Cardiac muscle cell (in vitro differentiated cells and primary cell): ENCODE measurements at regions not wholly inside any gene's neighbourhood (a gene's known extent, or its start where the extent isn't known, plus 50 kb on each side); places are given as distances from the start of the nearest gene placed in this dataset.

Experiments
- DNase-seq, 2 donors: peaks; one replicate each; pipeline versions ENCODE4 v3.0.0 to v3.0.0-alpha.2; 2010 to 2017; ENCODE audit warnings: low read depth in 1 of 2, low spot score in 1 of 2
- H3K27ac ChIP-seq: fragments of 200-600 bp; sonication (generic); 2 replicates; pipeline ENCODE4 v1.5.1; 2016
- H3K27me3 ChIP-seq: fragments of 200-600 bp; sonication (generic); 2 replicates; pipeline ENCODE4 v1.6.0; 2016; ENCODE audit warnings: control low read depth
- H3K36me3 ChIP-seq: fragments of 200-600 bp; sonication (generic); 2 replicates; pipeline ENCODE4 v1.5.1; 2016; ENCODE audit warnings: control low read depth
- H3K4me1 ChIP-seq: fragments of 200-600 bp; sonication (generic); 2 replicates; pipeline ENCODE4 v1.8.1; 2017; ENCODE audit warnings: low read depth, mild to moderate bottlenecking, mixed run types
- H3K4me3 ChIP-seq: fragments of 200-600 bp; sonication (generic); 2 replicates; pipeline ENCODE4 v1.5.1; 2016; ENCODE audit warnings: mild to moderate bottlenecking
- H3K9me3 ChIP-seq: fragments of 200-600 bp; sonication (generic); 2 replicates; pipeline ENCODE4 v1.5.1; 2017; ENCODE audit warnings: low read depth, mild to moderate bottlenecking, control low read depth
- CTCF ChIP-seq: IDR thresholded peaks from 2 replicates; pipeline ENCODE4 v1.5.1; 2012; ENCODE audit warnings: low read depth, mild to moderate bottlenecking, low read length

GRCh38 chr20:22929661-22930060 lies 105.5 kb upstream of the SSTR4 start:
- no peak overlapping the region for H3K27ac ChIP-seq
- H3K4me3 ChIP-seq, result no peak overlapping the region
- H3K9me3 ChIP-seq, result no peaks in the 10 kb centered on the region
- TF ChIP-seq CTCF, result no peak
- H3K4me1 ChIP-seq, result no peaks in the 10 kb centered on the region
- no peaks in the 10 kb centered on the region for H3K36me3 ChIP-seq
- peaks cover 14% of the 10 kb centered on the region for H3K27me3 ChIP-seq
- DNase-seq, result no peak

GRCh38 chr20:22931653-22932608 lies 103.2 kb upstream of the SSTR4 start:
- H3K9me3 ChIP-seq, result no peaks in the 10 kb centered on the region
- H3K27me3 ChIP-seq, result peaks cover 9% of the 10 kb centered on the region
- no peaks in the 10 kb centered on the region for H3K36me3 ChIP-seq
- TF ChIP-seq CTCF, result no peak
- H3K4me1 ChIP-seq, result no peaks in the 10 kb centered on the region
- no peak for DNase-seq
- no peak overlapping the region for H3K4me3 ChIP-seq
- no peak overlapping the region for H3K27ac ChIP-seq

GRCh38 chr20:22939181-22939580 lies 95.9 kb upstream of the SSTR4 start:
- no peak for TF ChIP-seq CTCF
- no peak overlapping the region for H3K4me3 ChIP-seq
- H3K36me3 ChIP-seq, result no peaks in the 10 kb centered on the region
- H3K4me1 ChIP-seq, result no peaks in the 10 kb centered on the region
- DNase-seq, result no peak
- no peaks in the 10 kb centered on the region for H3K9me3 ChIP-seq
- H3K27me3 ChIP-seq, result peaks cover 46% of the 10 kb centered on the region
- H3K27ac ChIP-seq, result no peak overlapping the region

- no peaks in the 10 kb centered on the region for H3K9me3 ChIP-seq
- DNase-seq, result no peak
- H3K4me1 ChIP-seq, result no peaks in the 10 kb centered on the region
- H3K27ac ChIP-seq, result no peak overlapping the region
- H3K27me3 ChIP-seq, result peaks cover 58% of the 10 kb centered on the region
- no peak for TF ChIP-seq CTCF
- no peak overlapping the region for H3K4me3 ChIP-seq
- H3K36me3 ChIP-seq, result no peaks in the 10 kb centered on the region
These were observed 94.8 kb upstream of the SSTR4 start for GRCh38 chr20:22940350-22940749.

- no peaks in the 10 kb centered on the region for H3K9me3 ChIP-seq
- no peaks in the 10 kb centered on the region for H3K4me1 ChIP-seq
- no peak overlapping the region for H3K4me3 ChIP-seq
- DNase-seq, result peak in 1 of 2 donors; percentile 59
- H3K27me3 ChIP-seq, result peaks cover 70% of the 10 kb centered on the region
- H3K36me3 ChIP-seq, result no peaks in the 10 kb centered on the region
- no peak overlapping the region for H3K27ac ChIP-seq
- TF ChIP-seq CTCF, result no peak
These were observed 93.6 kb upstream of the SSTR4 start for GRCh38 chr20:22941550-22941949.
